Activated T-cell treated with anti-CD3 and anti-CD28 coated beads, Interleukin-2, amount 50 U/mL, for 72 hours (primary cell): ENCODE measurements at regions not wholly inside any gene's neighbourhood (a gene's known extent, or its start where the extent isn't known, plus 50 kb on each side); places are given as distances from the start of the nearest gene placed in this dataset.
"Not testable (repeated sequence)": the region's sequence is repeated elsewhere in the genome, so short reads cannot be mapped to it uniquely, and the experiment has no call there.

Experiments
- ATAC-seq, 2 donors: fragments of 150-1000 bp; cut with Tn5 transposase; replicated peaks in 1 of 2; 2 replicates each; pipeline ENCODE4 v1.10.0; 2021; ENCODE audit warnings: moderate library complexity in 2 of 2, mild to moderate bottlenecking in 1 of 2
- DNase-seq, 2 donors: peaks; one replicate each; pipeline ENCODE4 v3.0.0; 2021 to 2022; ENCODE audit warnings: mixed read lengths in 1 of 2
- H3K27ac Mint-ChIP-seq: one replicate; pipeline ENCODE4 v1.8.0; 2022; ENCODE audit warnings: mild to moderate bottlenecking, moderate library complexity, mixed read lengths
- H3K27me3 Mint-ChIP-seq: one replicate; pipeline ENCODE4 v1.8.0; 2022; ENCODE audit warnings: low read depth, mixed read lengths
- H3K36me3 Mint-ChIP-seq, 2 donors: one replicate each; pipeline ENCODE4 v1.8.0; 2022; ENCODE audit warnings: mixed read lengths in 2 of 2, mild to moderate bottlenecking in 1 of 2; ENCODE audit not compliant: insufficient read depth in 2 of 2
- H3K4me1 Mint-ChIP-seq: one replicate; pipeline ENCODE4 v1.8.0; 2022; ENCODE audit warnings: low read depth, mixed read lengths
- H3K4me3 Mint-ChIP-seq, 2 donors: one replicate each; pipeline ENCODE4 v1.8.0; 2022; ENCODE audit warnings: mild to moderate bottlenecking in 2 of 2, mixed read lengths in 2 of 2, moderate library complexity in 2 of 2
- H3K9me3 Mint-ChIP-seq, 2 donors: one replicate each; pipeline ENCODE4 v1.8.0; 2022; ENCODE audit warnings: mixed read lengths in 2 of 2

- H3K27me3 Mint-ChIP-seq, result peaks cover 19% of the 10 kb centered on the region
- ATAC-seq (no peak), DNase-seq (no peak)
- no peak overlapping the region for H3K4me3 Mint-ChIP-seq
- peaks cover 0 to 4% of the 10 kb centered on the region in 2 donors for H3K36me3 Mint-ChIP-seq
- H3K4me1 Mint-ChIP-seq, result no peaks in the 10 kb centered on the region
- peaks cover 5 to 6% of the 10 kb centered on the region in 2 donors for H3K9me3 Mint-ChIP-seq
- no peak overlapping the region for H3K27ac Mint-ChIP-seq
These were observed 79.7 kb upstream of the SMAD3 start for GRCh38 chr15:66985653-66986052.

- peaks cover 5 to 6% of the 10 kb centered on the region in 2 donors for H3K9me3 Mint-ChIP-seq
- no peak overlapping the region for H3K27ac Mint-ChIP-seq
- no peak overlapping the region for H3K4me3 Mint-ChIP-seq
- peaks cover 1 to 4% of the 10 kb centered on the region in 2 donors for H3K36me3 Mint-ChIP-seq
- DNase-seq (no peak), ATAC-seq (no peak)
- no peaks in the 10 kb centered on the region for H3K4me1 Mint-ChIP-seq
- peaks cover 26% of the 10 kb centered on the region for H3K27me3 Mint-ChIP-seq
These were observed 78.5 kb upstream of the SMAD3 start for GRCh38 chr15:66986951-66987350.

GRCh38 chr15:66993090-66993489, 72.3 kb upstream of the SMAD3 start:
- no peak for ATAC-seq
- Mint-ChIP-seq H3K36me3 (peaks cover 0 to 1% of the 10 kb centered on the region in 2 donors), H3K4me1 (no peaks in the 10 kb centered on the region), H3K27ac (no peak overlapping the region), H3K4me3 (no peak overlapping the region), H3K9me3 (peaks cover 0 to 3% of the 10 kb centered on the region in 2 donors), H3K27me3 (peaks cover 20% of the 10 kb centered on the region)
- no peak for DNase-seq

- Mint-ChIP-seq H3K36me3 (peaks cover 0 to 1% of the 10 kb centered on the region in 2 donors), H3K27me3 (peaks cover 17% of the 10 kb centered on the region), H3K4me3 (no peak overlapping the region), H3K9me3 (peaks cover 0 to 3% of the 10 kb centered on the region in 2 donors), H3K4me1 (no peaks in the 10 kb centered on the region), H3K27ac (no peak overlapping the region)
- ATAC-seq (no peak), DNase-seq (no peak)
These were observed 71.3 kb upstream of the SMAD3 start for GRCh38 chr15:66993874-66994696.

- H3K27me3 Mint-ChIP-seq, result peaks cover 18% of the 10 kb centered on the region
- H3K27ac Mint-ChIP-seq, result no peak overlapping the region
- no peak for ATAC-seq
- no peak for DNase-seq
- H3K9me3 Mint-ChIP-seq, result no peaks in the 10 kb centered on the region
- H3K36me3 Mint-ChIP-seq, result peaks cover 0 to 1% of the 10 kb centered on the region in 2 donors
- no peaks in the 10 kb centered on the region for H3K4me1 Mint-ChIP-seq
- H3K4me3 Mint-ChIP-seq, result no peak overlapping the region
These were observed 70.3 kb upstream of the SMAD3 start for GRCh38 chr15:66994927-66995656.

GRCh38 chr15:66996094-66996493, 69.3 kb upstream of the SMAD3 start:
- Mint-ChIP-seq H3K27ac (no peak overlapping the region), H3K36me3 (no peaks in the 10 kb centered on the region), H3K4me3 (no peak overlapping the region), H3K9me3 (no peaks in the 10 kb centered on the region), H3K4me1 (no peaks in the 10 kb centered on the region), H3K27me3 (peaks cover 18% of the 10 kb centered on the region)
- DNase-seq (no peak), ATAC-seq (no peak)

GRCh38 chr15:66997212-66997611, 68.2 kb upstream of the SMAD3 start:
- no peak overlapping the region for H3K27ac Mint-ChIP-seq
- H3K9me3 Mint-ChIP-seq, result no peaks in the 10 kb centered on the region
- ATAC-seq (no peak), DNase-seq (no peak)
- H3K27me3 Mint-ChIP-seq, result peaks cover 12% of the 10 kb centered on the region
- H3K36me3 Mint-ChIP-seq, result no peaks in the 10 kb centered on the region
- no peak overlapping the region for H3K4me3 Mint-ChIP-seq
- H3K4me1 Mint-ChIP-seq, result no peaks in the 10 kb centered on the region

GRCh38 chr15:66998234-66998633, 67.2 kb upstream of the SMAD3 start:
- H3K4me1 Mint-ChIP-seq, H3K4me3 Mint-ChIP-seq, H3K27me3 Mint-ChIP-seq, H3K27ac Mint-ChIP-seq, DNase-seq, H3K9me3 Mint-ChIP-seq, H3K36me3 Mint-ChIP-seq, ATAC-seq: not testable (repeated sequence)

GRCh38 chr15:66999046-66999968, 66.1 kb upstream of the SMAD3 start:
- H3K27ac Mint-ChIP-seq, result no peak overlapping the region
- peaks cover 4% of the 10 kb centered on the region for H3K27me3 Mint-ChIP-seq
- no peak for DNase-seq
- no peak for ATAC-seq
- H3K4me1 Mint-ChIP-seq, result no peaks in the 10 kb centered on the region
- H3K36me3 Mint-ChIP-seq, result no peaks in the 10 kb centered on the region
- no peak overlapping the region for H3K4me3 Mint-ChIP-seq
- H3K9me3 Mint-ChIP-seq, result no peaks in the 10 kb centered on the region

- Mint-ChIP-seq H3K9me3 (no peaks in the 10 kb centered on the region), H3K27me3 (peaks cover 4% of the 10 kb centered on the region), H3K4me1 (no peaks in the 10 kb centered on the region), H3K27ac (no peak overlapping the region), H3K4me3 (no peak overlapping the region), H3K36me3 (no peaks in the 10 kb centered on the region)
- no peak for ATAC-seq
- DNase-seq, result no peak
These were observed 64.5 kb upstream of the SMAD3 start for GRCh38 chr15:67000896-67001295.

- H3K27me3 Mint-ChIP-seq, result peaks cover 4% of the 10 kb centered on the region
- no peaks in the 10 kb centered on the region for H3K4me1 Mint-ChIP-seq
- no peak overlapping the region for H3K4me3 Mint-ChIP-seq
- no peak overlapping the region for H3K27ac Mint-ChIP-seq
- no peaks in the 10 kb centered on the region for H3K9me3 Mint-ChIP-seq
- DNase-seq, result no peak
- no peak for ATAC-seq
- no peaks in the 10 kb centered on the region for H3K36me3 Mint-ChIP-seq
These were observed 63.0 kb upstream of the SMAD3 start for GRCh38 chr15:67002368-67002767.

- Mint-ChIP-seq H3K4me1 (no peaks in the 10 kb centered on the region), H3K9me3 (no peaks in the 10 kb centered on the region), H3K27me3 (peaks cover 4% of the 10 kb centered on the region), H3K4me3 (no peak overlapping the region), H3K27ac (no peak overlapping the region), H3K36me3 (no peaks in the 10 kb centered on the region)
- no peak for ATAC-seq
- no peak for DNase-seq
These were observed 61.8 kb upstream of the SMAD3 start for GRCh38 chr15:67003586-67003985.

- H3K9me3 Mint-ChIP-seq, result no peaks in the 10 kb centered on the region
- peaks cover 4% of the 10 kb centered on the region for H3K27me3 Mint-ChIP-seq
- H3K4me3 Mint-ChIP-seq, result no peak overlapping the region
- DNase-seq, result no peak
- H3K4me1 Mint-ChIP-seq, result no peaks in the 10 kb centered on the region
- ATAC-seq, result no peak
- H3K36me3 Mint-ChIP-seq, result no peaks in the 10 kb centered on the region
- H3K27ac Mint-ChIP-seq, result no peak overlapping the region
These were observed 61.3 kb upstream of the SMAD3 start for GRCh38 chr15:67004142-67004541.
